ENCODE measurements at regions not wholly inside any gene's neighbourhood (a gene's known extent, or its start where the extent isn't known, plus 50 kb on each side); places are given as distances from the start of the nearest gene placed in this dataset.

DNA sequence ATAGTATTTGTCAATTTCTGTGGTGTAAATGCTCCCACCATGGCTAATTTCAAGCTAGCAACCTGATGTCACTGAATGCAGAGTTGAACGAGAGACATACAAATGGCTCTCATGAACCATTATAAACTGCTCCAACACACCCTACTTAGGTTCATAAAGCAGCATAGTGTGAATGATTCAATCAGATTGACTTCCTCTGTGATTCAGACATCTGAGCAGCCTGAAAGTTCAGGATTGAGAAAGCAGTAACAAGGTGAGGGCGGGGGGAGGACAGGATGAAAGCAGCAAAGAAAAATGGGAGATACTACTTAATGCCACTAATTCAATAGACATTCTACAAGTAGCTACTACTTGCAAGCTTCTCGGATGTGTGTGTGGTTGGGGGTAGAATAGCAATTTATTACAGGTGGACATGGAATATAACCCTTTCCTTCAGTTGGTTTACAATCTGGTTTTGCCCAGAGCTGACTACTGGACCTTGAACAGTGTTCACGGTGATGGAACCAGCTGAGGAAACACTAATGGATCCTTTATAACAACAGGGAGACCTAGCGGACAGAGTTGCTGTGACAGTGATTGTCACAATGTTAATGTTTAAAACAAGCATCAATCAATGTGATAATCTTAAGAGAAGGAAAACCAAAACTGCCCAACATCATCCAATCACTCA is 52.5 kb upstream of the PELI2 start:
- POLR2A ChIA-PET: no interaction called here
- DNase-seq (ENCODE audit: extremely low spot score): no peak
- CTCF ChIA-PET: no interaction called here
- TF ChIP-seq ARNT (IDR thresholded peaks at IDR 0.05) (no peak), ELF4 (IDR thresholded peaks at IDR 0.05) (no peak), CTBP1 (IDR thresholded peaks at IDR 0.05; ENCODE audit: borderline replicate concordance) (no peak), L3MBTL2 (conservative IDR thresholded peaks at IDR 0.05) (no peak), SP1 (IDR thresholded peaks at IDR 0.05) (no peak), NFRKB (IDR thresholded peaks at IDR 0.05) (no peak), SUZ12 (IDR thresholded peaks at IDR 0.05) (no peak), BHLHE40 (IDR thresholded peaks at IDR 0.05; ENCODE audit: borderline replicate concordance) (no peak), FOXK2 (IDR thresholded peaks at IDR 0.05) (no peak)

All from HEK293T (cell line).